Caki2 (cell line): ENCODE measurements at regions not wholly inside any gene's neighbourhood (a gene's known extent, or its start where the extent isn't known, plus 50 kb on each side); places are given as distances from the start of the nearest gene placed in this dataset.

Experiments used
- DNase-seq: peaks from one replicate; pipeline ENCODE4 v3.0.0-alpha.2; 2015; ENCODE audit warnings: low read depth
- in situ Hi-C: cut with HindIII; loops from 2 replicates; pipeline ENCODE4 v1.10.0; 2016; ENCODE audit warnings: low sequenced_read_pairs, low pct_unique_long_range_greater_than_20kb, mixed read lengths

- no peak for DNase-seq
- in situ Hi-C loops, result no loop called here
Observed at GRCh38 chr1:244180256-244180655, 129.2 kb downstream of the ZBTB18 start.

GRCh38 chr1:244181867-244182266, 130.8 kb downstream of the ZBTB18 start:
- in situ Hi-C loops, result no loop called here
- DNase-seq, result no peak

- DNase-seq, result no peak
- in situ Hi-C loops, result no loop called here
Observed at GRCh38 chr1:244183037-244183436, 132.0 kb downstream of the ZBTB18 start.

DNA sequence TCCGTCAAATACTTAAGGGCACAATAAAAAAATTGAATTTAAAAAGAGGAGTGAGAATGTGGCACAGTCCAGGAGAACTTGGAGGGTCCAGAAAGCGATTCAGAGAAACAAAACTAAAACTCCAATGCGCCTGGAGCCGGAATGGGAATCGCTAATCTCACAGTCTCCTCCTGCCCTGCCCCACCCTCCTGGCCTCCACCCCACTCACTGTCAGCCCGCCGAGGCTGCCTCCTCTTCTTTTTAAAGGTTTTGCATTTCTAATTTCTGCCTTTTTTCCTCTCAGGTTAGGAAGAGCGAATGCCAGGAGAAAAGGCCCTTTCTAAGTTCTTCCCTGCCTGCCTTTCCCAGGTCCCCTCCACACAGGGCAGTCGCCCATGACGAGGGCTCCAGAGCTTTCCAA, 135.3 kb downstream of the ZBTB18 start:
- no peak for DNase-seq
- in situ Hi-C loops, result no loop called here

- no peak for DNase-seq
- in situ Hi-C loops, result no loop called here
Observed at GRCh38 chr1:244187310-244187709, 136.2 kb downstream of the ZBTB18 start.

DNA sequence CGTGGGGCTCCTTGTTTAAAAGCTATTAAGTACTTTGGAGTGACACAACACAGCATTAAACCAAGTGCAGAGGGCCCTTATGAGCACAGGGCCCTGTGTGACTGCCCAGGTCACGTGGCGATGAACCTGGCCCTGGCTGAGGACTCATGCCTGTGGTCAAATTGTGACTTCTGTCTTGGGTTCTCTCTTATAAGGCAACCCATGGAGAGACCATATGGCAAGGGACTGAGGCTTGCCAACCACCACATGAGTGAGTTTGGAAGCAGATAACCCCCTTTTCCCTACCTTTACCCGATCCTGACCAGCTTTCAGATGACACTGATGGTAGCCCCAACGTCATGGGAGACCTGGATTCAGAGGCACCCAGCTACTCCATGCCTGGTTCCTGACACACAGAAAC, 140.5 kb downstream of the ZBTB18 start:
- in situ Hi-C loops, result no loop called here
- DNase-seq, result no peak

DNA sequence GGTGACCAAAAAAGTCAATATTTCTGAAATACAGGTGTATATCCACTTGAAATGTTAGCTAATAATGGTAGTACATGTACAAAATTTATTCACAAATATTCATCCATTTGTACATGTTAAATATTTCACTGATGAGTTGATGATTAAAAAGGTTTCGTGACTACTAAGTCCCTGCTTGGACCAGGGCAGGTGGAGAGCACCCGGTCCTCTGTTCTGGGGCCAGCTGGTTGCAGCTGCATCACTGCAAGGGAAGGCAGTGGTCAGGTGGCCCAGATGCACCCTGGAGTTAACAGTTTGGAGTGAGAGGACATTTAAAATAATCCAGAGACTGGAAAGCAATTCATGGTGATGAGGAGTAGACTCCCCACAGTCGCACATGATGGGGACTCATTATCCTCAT, 141.2 kb downstream of the ZBTB18 start:
- in situ Hi-C loops, result no loop called here

DNA sequence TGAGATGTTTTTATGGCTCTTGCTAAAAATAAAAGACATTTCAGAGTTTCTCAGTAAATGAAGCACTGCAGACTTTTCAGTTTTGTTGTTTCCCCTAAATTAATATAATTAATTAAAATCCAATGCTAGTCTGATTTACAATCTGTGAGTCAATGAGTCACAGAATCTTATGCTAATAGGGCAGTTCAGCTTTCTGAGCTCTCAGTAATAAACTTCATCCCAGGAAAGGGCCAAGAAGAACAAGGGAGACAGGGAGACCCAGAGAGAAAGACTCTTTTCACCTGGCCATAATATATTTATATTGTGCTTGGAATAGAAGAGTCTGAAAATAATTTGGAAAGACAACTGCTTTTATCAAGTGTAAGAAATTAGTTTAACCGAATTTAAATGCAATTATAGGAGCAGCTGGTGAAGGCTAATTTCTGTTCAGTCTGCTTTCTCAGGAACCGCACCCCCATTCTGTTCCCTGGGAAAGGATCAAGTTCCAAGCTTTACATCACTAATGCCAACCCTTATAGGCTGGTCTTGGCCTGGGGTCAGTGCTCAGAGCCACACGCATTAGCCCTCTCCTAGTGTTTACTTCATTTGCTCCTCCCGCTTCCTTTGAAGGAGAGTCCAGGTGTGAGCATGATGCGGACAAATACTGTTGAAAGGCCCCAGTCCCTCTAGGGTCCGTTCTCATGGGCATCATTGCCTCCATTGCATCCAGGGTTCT, 145.6 kb downstream of the ZBTB18 start:
- in situ Hi-C loops, result no loop called here
- no peak for DNase-seq

More for the DNA sequence above, 141.2 kb downstream of the ZBTB18 start:
- no peak for DNase-seq

GRCh38 chr1:244197851-244198375, 146.8 kb downstream of the ZBTB18 start:
- in situ Hi-C loops, result no loop called here
- DNase-seq, result no peak

DNA sequence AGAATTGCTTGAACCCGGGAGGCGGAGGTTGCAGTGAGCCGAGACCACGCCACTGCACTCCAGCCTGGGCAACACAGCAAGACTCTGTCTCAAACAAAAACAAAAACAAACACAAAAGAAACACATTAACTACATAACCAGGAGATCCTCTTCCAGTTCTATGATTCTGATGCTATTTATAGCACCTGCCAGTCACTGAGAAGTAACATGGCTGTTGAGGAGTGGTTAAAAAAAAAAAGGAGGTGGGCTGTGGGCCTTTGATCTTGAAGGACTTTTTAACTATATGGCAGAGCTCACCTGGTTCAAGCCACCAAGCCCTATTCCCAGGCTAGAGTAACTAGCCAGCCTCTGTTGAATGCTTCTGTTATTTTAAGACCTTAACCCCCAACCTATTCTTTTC, 148.8 kb downstream of the ZBTB18 start:
- DNase-seq, result no peak
- in situ Hi-C loops, result no loop called here

DNA sequence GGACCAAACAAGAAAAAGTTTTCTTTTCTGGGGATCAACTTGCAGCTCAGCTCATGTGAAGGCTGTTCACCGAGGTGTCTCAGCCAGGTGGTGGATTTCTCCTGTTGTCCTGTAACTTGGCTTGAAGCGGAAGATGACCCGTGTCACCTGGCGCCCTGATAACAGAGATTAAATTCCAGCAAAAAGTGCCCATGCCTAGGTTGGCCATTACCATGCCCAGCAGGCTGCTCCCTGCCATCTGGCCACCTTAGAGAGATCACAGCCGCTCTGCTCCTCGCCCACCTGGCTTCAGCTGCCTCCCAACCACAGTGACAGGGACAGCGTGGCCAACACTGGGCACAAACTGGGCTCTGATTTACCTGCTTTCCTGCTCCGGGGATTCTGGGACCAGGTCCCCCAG, 149.5 kb downstream of the ZBTB18 start:
- in situ Hi-C loops, result no loop called here
- DNase-seq, result no peak

DNA sequence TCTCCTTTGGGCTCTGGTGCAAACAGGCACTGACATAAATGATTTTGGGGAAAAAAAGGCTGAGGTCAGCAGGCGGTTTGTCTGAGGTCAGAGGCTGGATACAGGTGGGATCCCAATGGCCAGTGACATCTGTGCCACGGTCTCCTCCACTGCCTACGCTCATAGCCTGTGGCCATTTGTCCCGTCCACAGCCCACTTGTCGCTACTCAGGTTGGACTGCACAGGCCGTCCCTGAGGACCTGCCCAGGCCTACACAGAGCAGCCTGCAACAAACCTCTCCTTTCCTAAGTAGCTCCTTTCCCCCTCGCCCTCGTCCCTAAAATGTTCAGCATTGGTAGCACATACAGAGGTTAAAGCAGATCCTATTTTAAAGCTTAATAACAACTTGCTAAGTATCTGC, 150.7 kb downstream of the ZBTB18 start:
- DNase-seq, result no peak
- in situ Hi-C loops, result no loop called here

GRCh38 chr1:244204004-244204403, 152.9 kb downstream of the ZBTB18 start:
- DNase-seq, result no peak
- in situ Hi-C loops, result no loop called here

DNA sequence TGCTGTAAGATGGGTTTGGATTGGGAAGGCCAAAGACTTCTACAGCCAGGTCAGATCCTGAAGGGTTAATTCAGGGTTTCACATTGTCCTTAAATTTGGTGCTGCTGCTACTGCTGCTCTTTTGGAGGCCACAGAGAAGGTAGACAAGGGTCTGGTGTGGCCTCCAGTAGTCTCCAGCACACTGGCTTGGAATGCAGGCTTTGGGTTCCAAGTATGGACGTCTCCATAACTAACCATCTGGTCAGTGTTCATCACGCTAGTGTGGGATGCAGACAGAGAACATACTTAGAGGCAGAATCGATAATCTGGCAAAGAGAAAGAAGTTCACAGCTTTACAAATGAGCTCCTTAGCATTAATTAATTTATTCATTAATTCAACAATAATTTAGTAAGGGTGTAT, 154.1 kb downstream of the ZBTB18 start:
- no peak for DNase-seq
- in situ Hi-C loops, result no loop called here

DNA sequence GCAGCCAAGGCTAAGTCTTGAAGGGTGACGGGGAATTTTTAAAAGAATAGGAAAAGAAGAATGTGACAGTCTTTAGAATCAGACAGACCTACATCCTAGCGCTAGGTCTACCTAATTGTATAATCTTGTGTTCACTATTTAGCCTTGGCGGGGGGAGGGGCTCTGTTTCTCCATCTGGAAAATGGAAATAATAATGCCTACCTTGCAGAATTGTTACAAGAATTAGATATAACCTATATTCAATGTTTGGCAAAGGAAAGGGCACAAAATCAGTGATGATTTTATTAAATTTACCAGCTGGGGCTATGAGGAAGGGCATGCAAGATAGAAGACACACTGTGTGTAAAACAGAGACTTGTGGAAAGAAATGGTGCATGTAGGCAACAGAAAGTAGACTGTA, 154.8 kb downstream of the ZBTB18 start:
- in situ Hi-C loops, result no loop called here
- no peak for DNase-seq

DNA sequence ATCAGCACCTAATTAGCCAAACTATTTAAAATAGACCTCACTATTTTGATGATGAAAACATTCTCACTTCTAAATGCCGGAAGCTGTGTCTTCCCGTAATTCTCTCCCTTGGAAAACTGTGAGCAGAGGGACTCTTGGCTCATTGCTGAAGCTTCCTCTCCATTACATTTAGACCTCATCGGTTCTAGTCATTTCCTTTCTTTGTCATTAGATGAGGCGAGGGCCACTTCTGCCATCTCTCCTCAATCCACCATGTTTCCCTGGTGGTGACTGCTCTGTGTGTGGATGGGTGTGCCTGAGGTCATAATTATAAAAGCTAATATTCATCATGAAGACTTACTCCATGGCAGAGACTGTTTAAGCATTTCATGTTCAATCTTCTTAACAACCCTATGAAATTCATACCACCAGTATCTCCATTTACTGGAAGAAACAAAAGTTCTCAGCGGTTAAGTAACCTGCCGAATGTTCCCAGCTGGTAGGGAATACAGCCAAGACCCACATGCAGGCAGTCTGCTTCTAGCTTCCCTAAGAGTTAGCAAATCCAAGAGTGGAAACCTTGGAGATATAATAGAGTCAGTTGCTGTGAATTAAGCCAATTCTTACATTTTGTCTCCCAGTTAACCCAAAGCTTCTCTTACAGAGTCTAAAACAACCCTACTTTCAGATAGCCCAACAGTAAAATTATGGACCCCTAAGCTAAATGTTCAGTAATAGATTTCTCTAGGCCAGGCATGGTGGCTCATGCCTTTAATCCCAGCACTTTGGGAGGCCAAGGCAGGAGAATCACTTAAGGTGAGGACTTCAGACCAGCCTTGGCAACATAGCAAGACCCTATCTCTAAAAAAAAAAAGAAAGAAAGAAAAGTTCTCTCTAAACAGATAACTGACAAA, 156.2 kb downstream of the ZBTB18 start:
- in situ Hi-C loops, result no loop called here
- no peak for DNase-seq

GRCh38 chr1:244207935-244208244, 156.8 kb downstream of the ZBTB18 start:
- in situ Hi-C loops, result no loop called here
- no peak for DNase-seq

- in situ Hi-C loops, result no loop called here
- no peak for DNase-seq
Observed at GRCh38 chr1:244209955-244210354, 158.9 kb downstream of the ZBTB18 start.

DNA sequence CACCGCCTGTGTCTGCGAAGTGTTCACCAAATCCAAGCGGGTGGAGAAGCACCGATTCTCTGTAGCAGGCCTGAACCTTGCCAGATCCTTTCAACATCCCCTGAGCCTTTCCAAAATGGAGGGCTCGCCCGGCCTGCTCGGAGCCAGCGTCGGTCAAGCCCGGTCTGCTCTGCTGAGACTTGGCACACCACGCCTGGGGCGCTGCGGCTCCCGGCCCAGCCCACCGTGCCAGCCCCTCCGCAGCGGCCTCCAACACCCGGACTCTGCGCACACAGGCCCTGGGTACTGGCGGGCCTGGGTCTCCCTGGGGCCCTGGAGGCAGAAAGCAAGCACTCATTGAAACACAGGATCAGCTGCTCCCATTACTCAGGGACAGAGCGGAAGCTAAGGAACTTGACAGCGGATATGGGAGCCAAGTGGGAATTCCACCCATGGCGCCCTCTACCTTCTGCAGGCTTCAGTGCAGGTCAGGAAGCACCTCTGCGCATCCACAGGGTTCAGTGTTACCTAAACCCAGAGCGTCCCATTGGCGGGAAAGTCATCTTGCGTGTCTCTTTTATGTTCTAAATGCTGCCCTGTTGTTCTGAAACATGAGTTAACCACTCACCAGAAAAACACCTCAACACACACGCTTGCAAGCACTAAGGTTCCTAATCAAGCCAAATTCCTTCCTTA, 159.9 kb downstream of the ZBTB18 start:
- DNase-seq, result no peak
- in situ Hi-C loops, result no loop called here
